ELR (cell line): ENCODE measurements at regions not wholly inside any gene's neighbourhood (a gene's known extent, or its start where the extent isn't known, plus 50 kb on each side); places are given as distances from the start of the nearest gene placed in this dataset.

Experiments
- DNase-seq: peaks from one replicate; pipeline ENCODE4 v3.0.0-alpha.2; 2015; ENCODE audit warnings: low read depth

- DNase-seq, result peak; percentile 4
Measured at GRCh38 chr7:125563964-125564529, 634.4 kb upstream of the POT1 start.

DNA sequence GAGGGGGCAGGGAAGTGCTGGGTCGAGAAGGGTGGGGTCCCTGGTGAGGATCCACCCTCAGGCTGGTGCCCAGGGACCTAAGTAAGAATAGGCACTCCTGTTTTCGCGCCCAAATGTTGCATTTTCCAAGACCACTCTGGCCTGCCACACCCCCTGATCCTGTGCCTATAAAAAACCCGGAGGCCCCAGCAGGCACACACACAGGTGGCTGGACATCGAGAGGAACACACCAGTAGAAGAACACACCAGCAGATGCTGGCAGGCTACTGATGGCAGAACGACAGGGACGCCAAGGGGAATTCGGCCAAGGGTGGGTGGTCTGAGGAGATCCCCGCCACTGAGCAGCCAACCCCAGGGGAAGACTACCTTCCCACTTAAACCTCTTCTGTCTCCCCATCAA, 633.9 kb upstream of the POT1 start:
- DNase-seq, result no peak

DNA sequence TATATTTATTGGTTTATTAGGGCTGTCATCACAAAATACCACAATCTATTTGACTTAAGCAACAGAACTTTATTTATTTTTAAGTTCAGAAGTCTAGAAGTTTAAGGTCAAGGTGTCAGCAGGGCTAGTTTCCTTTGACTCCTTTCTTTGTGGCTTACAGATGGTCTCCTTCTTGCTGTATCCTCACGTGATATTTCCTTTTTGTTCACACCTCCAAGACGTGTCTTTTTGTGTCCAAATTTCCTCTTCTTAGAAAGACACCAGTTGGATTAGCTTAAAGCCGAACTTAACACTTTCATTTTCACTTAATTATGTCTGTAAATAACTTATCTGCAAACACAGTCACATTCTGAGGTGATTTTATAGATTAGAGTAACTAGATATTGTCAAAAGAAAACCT, 631.4 kb upstream of the POT1 start:
- no peak for DNase-seq

DNA sequence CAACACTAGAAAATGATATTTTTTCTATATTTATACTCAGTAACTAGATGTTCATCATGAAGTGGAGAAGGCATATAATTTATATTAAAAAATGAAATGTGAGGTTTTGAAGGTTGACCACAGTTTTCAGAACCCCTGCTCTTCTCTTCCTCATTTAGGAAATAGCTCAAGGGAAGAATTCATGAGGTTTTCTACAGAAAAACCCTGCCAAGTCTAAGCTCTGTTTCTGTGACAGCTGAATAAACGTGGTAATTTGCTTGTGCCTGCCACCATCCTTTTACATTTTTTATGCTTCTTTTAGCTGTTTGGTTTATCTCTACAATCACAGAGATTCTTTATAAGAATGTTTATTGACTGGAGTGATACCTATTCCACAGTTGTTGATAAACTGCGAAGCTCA, 630.3 kb upstream of the POT1 start:
- DNase-seq, result no peak

- DNase-seq, result no peak
Measured at GRCh38 chr7:125555916-125556315, 626.3 kb upstream of the POT1 start.

DNA sequence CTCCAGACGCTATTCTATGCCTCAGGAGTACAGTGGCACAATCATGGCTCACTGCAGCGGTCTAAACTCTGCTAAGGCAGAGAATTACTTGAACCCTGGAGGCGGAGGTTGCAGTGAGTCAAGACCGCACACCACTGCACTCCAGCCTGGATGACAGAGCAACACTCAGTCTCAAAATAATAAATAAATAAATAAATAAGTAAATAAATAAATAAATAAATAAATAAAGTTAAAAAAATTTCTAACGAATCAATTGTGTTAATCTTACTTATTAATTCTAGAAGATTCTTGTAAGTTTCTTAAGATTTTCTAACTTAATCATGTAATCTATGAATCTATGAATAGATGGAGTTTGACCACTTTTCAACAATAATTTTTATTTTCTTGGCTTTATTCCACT, 621.4 kb upstream of the POT1 start:
- no peak for DNase-seq

DNA sequence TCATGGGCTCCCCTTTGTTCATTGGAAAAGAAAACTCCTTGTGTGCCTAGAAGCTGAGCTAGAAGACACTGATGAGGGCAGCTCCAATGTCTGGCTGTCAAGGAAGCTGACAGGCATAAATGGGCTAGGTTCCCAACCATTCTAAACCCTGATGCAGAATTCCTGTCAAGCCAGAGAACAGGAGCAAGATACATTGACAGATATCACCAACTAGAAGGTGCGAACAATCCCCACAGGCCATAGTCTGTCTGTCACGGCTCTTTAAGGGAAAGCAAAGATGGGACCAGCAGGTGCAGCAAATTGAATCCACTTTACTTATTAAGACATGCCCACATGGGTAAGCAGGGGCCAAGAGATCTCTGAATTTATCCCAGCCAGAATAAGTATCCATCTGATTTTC, 617.9 kb upstream of the POT1 start:
- no peak for DNase-seq

- no peak for DNase-seq
Measured at GRCh38 chr7:125530553-125530952, 600.9 kb upstream of the POT1 start.

DNA sequence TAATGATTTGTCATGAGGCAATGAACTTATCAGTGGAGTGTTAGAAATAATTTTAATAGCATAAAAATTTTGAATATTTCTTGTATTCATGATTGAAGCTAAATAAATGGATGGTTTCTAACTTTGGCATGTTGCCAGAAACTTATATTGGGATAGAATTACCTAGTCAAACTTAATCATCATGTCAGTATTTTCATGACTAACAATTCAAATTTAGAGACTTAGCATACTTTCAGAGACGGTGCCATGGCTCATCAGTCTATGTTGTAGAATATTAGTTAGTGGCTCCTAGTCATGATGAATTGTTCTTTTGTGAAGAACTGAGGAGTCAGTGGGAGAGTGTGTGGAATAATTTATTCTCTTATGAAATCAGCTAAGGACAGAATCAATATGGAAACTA, 599.6 kb upstream of the POT1 start:
- DNase-seq, result no peak

DNA sequence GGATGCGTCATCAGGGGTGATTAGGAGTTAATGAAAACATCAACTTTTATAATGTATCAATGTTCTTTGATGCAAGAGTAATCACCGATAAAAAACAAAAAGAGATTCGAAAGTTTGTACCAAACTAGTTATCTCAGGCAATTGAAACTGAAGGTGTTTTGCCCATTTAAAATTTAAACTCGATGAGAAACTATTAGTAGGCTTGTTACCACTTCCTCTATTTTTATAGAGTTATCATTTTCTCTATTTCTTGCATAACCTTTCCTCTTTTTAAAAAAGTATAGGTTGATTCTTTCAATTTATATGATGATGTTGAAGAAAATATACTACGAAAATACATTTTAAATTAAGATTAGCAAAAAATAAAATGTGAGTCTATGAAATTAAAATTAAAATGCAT, 597.3 kb upstream of the POT1 start:
- DNase-seq, result no peak

DNA sequence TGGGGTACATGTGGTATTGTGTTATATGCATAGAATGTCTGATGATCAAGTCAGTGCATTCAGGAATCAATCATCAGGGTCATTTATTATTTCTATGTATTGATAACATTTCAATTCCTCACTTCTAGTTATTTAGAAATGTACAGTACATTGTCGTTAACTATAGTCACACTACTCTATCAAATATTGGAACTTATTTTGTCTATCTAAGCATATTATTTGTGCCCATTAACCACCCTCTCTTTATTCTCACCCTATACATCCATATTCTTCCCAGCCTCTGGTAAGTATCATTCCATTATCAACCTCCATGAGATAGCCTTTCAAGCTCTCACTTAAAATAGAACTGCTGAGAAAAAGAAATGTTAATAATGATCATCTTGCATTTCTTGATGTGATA, 596.5 kb upstream of the POT1 start:
- DNase-seq, result no peak

DNA sequence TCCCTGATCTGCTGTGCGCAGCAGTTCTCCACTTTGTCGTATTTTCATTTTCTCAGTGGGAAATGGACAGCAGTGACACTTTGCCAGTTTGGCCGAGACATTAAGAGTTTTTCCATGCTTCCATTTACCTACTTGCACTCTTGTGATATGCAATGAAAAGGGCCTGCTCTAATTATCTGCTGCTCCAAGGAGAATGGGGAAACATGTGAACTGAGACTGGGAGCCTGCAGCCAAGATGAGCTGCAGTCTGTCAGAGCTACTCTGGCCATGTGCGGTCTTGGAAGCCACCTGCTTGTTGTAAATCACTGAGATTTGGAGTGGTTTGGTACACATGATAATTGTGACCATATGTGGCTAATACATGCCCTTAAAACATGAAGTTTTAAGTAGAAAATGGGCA, 586.6 kb upstream of the POT1 start:
- no peak for DNase-seq

- no peak for DNase-seq
Measured at GRCh38 chr7:125512373-125512772, 582.7 kb upstream of the POT1 start.

DNA sequence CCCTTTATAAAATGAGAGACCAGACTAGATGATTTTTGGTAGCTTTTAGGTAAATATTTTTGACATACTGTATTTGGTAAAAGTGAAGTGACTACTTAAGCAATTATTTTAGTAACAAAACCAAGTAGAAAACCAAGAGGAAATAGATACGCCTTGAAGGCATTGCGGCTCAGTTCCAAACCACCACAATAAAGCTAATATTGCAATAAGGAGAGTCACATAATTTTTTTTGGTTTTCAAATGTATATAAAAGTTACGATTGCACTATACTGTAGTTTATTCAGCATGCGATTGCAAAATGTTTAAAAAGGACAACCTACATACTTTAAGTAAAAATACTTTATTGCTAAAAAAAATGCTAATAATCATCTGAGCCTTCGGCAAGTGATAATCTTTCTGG, 581.7 kb upstream of the POT1 start:
- no peak for DNase-seq

DNA sequence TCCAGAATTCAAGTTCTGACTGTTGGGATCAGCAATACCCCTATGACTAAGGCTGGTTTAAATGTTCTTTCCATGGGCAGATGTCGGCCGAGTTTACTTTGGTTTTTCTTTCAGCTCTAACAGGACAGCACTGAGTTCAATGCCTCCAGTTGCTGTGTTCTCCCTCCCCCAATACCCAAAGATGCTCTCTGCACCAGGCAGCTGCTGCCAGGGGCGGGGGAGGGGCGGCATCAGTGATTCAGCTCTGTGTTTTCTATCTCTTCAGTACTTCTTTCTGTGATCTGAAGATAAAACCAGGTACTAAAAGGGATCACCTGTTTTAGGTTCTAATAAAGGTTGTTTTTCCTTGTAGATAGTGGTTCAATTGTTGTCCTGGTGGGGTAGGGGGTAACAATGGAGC, 576.7 kb upstream of the POT1 start:
- no peak for DNase-seq

DNA sequence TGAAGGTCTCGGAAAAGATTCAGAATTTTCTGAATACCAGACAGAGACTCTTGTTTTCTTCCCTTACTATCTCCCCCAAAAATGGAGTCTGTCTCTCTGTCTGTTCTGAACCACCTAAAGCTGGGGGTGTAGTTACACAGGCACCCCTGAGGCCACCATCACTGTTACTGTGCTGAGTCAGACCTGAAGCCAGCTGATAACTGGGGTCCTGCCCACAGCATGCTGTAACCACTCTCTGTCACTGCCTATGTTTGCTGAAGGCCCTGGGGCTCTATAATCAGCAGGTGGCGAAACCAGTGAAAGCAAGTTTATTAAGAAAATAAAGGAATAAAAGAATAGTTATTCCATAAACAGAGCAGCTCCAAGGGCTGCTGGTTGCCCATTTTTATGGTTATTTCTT, 575.2 kb upstream of the POT1 start:
- no peak for DNase-seq

DNA sequence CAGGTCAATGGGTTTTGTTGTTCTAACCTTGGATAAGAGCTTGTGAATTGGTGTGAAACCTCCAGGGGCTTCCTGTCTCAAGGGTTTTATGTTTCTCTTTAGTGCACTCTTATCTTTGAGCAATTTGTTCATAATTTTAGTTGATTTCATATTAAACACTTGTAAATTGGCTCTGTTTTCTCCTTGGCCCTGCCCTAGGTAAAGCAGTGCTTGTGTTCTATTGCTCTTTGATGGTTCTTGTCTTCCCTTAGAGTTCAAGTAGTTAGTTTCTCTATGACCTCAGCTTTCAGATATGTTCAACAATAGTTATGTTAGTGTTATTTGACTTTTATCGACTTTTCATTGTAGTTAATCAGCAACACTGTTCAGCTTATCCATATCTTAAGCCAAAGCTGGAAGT, 566.4 kb upstream of the POT1 start:
- no peak for DNase-seq

GRCh38 chr7:125492521-125492920, 562.9 kb upstream of the POT1 start:
- no peak for DNase-seq

GRCh38 chr7:125491137-125491536, 561.5 kb upstream of the POT1 start:
- DNase-seq, result no peak

DNA sequence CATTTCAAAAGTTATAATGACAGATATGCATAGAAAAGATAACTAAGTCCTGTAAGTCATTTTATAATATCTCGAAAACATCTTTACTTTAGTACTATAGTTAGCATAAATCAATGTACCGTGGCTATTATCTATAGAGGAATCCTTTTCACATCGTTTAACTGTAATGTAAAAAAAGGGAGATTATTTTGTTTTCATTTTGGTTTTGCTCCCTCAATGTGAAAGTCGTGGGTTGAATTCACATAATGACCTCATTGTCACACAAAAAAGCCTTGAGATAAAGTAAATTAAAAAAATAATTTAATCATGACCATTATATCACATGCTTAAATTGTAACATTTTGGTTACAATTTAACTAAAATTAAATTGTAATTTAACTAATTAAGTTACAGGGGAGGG, 560.5 kb upstream of the POT1 start:
- no peak for DNase-seq

DNA sequence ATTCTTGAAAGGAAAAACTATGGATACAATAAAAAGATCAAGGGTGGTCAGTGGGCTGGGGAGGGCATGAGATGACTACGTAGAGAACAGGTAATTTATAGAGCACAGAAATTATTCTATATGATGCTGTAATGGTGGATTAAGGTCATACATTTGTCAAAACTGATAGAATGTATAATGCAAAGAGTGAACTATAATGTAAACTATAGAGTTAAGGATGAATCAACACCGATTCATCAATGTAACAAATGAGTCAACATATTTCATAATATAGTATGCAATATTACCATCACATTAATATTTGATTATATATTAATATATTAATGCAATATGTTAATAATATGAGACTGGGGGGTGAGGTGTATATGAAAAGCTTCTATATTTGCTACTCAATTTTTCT, 555.6 kb upstream of the POT1 start:
- no peak for DNase-seq

DNA sequence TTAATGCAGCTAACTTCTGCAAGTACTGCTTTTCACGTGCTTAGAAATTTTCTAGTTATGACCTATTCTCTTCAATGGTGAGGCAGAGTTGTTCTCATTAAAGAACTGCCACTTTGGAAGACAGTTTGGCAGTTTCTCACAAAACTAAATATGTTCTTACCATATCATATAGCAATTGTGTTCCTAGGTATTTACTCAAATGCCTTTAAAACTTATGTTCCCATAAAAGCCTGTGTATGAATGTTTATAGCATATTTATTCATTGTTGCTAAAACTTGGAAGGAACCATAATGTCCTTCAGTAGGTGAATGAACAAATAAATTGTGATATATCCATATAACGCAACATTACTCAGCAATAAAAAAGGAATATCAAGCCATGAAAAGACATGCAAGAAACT, 555.1 kb upstream of the POT1 start:
- no peak for DNase-seq

- DNase-seq, result no peak
Measured at GRCh38 chr7:125481323-125481722, 551.7 kb upstream of the POT1 start.

DNA sequence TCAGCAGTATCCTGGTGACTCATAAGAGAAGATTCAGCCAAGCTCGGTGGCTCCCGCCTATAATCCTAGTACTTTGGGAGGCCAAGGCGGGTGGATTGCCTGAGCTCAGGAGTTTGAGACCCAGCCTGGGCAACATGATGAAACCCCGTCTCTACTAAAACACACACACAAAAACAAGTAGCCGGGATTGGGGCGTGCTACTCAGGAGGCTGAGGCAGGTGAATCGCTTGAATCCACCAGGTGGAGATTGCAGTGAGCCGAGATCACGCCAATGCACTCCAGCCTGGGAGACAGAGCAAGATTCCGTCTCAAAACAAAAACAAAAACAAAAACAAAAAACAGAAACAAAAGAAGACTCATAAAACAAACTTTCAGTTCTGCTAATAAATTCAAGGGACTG, 551.1 kb upstream of the POT1 start:
- no peak for DNase-seq

DNA sequence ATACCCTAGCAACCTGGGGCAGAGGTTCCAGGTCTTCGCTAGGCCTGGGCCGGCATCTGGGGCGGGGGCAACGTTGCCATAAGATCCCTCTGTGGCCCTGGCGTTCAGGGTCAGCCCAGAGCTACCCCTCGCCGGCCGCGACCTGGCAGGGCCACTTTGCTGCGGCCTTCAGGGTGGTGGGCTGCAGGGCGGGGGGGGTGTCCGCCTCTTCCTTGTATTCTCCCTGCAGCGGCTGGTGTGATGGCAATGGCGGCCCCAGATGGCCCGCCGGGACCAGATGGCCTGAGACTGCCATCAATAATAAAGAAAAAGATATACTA, 539.2 kb upstream of the POT1 start:
- DNase-seq, result no peak
